Right ventricle myocardium inferior (tissue), 1 donor: ENCODE measurements at regions not wholly inside any gene's neighbourhood (a gene's known extent, or its start where the extent isn't known, plus 50 kb on each side); places are given as distances from the start of the nearest gene placed in this dataset.
A peak's percentile ranks its signal among the peaks of the same experiment; 100 is the strongest.
"Not testable (repeated sequence)": the region's sequence is repeated elsewhere in the genome, so short reads cannot be mapped to it uniquely, and the experiment has no call there.

ENCODE experiments used
- ATAC-seq: fragments of 200-7000 bp; cut with Tn5 transposase; one replicate; pipeline ENCODE4 v1.9.1; 2020; ENCODE audit warnings: mild to moderate bottlenecking, moderate library complexity
- DNase-seq: peaks from one replicate; pipeline ENCODE4 v3.0.0; 2021; ENCODE audit errors: missing footprints
- intact Hi-C: fragments of 100-400 bp; cut with DNase I; formaldehyde crosslinking; loops from one replicate; pipeline ENCODE4 v1.11.0; 2022
- donor health status: DM: no; HTN: yes; CAD: no; lungs with severe emphysema.

DNA sequence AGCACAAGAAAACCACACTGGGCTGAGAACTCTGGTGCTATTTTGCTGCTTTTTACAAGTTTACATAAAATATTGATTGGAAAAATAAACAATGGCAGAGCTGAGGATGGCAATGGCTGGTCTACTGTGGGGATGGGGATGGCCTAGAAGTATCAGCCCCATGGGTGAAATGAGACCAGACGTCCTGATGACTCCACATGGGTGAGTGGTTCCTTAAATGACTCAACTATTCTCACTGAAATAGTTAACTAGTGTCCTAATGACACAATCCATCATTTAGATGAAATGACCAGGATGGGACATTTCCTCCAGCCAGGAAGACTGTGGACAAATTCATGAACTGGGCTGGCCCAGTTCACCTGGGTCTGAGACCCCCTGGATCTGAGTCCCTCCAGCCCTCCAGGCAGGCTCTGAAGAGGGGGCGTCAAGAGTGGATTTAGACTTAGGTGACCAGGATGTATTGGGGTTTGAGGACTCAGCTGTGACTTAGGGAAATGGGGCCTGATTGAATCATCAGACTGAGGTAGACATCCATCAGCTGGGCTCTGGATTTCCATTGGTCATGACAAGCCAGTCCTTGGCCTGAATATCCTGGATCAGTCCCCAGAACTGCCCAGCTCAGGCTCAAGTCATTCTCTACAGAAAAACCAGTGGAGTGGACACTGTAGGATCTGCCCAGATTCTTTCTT is 98.2 kb upstream of the IGLL5 start:
- no peak for DNase-seq
- ATAC-seq = no peak
- intact Hi-C loops = no loop called here

DNA sequence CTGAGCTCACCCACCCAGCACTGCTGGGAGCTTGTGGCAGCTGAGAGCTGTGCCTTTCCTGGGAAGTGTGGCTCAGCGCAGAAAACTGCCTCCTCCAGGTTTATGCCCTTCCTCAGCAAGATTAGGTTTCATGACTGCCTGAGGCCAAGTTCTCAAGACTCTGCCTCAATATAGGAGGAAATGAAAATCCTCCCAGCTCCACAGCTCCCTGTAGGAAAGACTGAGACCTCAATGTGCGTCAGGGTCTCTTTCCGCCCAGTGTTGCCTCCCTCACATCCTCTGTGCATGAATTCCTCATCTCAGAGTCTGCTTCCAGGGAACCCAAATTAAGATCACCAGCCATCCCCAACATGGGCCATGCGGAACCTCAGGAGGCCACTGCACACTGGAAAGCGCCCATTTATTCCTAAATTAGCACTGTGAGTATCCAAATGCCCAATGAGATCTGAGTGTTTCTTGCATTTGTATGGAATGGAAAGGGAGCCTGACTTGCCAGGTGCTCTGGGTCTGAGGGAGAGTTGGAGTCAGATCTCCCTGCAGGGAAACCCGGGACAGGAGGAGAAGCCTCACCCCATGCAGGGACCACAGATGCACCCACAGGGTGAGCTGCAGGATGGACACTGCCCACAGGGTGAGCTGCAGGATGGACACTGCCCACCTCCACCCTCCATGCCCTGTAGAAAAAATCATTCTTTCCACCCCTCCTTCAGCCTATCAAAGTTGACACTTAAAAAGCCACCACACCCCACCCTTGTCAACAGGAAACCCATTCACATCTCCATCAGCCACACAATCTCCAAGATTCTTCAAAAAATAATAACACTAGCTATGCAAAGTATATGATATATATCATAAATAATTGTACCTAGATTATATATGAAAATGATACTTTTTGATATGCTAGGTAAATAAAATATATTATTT is 97.4 kb upstream of the IGLL5 start:
- intact Hi-C loops = no loop called here
- ATAC-seq = no peak
- DNase-seq = no peak

DNA sequence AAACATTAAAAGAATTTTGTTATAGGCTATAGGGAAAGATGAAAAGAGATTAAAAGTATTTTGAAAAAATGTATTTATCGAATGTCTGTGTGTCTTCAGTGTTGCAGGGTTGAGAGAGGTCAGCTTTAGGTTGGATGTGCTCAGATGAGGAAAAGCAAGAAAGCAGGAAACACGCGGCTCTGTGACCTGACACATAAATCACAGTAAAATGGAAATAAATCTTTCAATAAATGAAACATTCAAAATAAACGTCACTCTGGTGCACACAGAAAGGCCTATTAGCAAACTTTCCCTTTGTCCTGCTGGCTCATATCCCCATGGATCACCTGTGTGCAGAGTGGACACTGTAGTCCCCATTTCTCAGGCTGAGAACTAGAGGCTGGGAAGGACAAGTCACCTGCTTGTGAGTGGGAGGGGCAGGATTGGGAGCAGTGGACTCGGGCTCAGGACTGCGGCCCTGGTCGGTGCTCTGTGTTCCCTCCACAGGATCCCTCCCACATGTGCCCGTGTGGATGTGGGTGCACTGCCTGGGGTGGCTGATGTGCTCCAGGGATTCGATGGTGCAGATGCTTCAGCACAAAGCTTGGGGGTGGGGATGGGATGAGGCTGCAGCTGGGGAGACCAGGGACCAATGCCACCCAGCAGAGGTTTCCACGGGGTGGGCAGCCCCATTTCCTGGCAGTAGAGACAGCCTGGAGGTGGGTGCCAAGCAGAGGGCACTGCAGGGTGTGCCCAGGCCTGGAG is 96.0 kb upstream of the IGLL5 start:
- ATAC-seq = no peak
- intact Hi-C loops = no loop called here

DNA sequence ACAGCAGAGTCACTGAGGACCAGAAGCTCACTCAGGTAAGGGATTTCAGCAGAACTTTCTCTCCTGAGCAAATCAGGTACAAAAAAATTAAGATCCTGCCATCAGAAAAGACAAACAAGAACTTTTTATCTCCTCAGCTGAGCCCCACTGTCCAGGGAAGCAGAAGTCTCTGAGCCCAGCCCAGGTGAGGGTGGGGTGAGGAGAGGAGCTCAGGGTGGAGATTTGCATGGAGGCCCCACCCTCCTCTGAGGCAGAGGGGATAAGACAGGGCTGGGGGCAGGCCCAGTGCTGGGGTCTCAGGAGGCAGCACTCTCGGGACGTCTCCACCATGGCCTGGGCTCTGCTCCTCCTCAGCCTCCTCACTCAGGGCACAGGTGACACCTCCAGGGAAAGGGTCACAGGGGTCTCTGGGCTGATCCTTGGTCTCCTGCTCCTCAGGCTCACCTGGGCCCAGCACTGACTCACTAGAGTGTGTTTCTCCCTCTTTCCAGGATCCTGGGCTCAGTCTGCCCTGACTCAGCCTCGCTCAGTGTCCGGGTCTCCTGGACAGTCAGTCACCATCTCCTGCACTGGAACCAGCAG is 95.3 kb upstream of the IGLL5 start:
- DNase-seq, intact Hi-C loops, ATAC-seq: not testable (repeated sequence)

More for the DNA sequence above, 96.0 kb upstream of the IGLL5 start:
- DNase-seq = no peak

DNA sequence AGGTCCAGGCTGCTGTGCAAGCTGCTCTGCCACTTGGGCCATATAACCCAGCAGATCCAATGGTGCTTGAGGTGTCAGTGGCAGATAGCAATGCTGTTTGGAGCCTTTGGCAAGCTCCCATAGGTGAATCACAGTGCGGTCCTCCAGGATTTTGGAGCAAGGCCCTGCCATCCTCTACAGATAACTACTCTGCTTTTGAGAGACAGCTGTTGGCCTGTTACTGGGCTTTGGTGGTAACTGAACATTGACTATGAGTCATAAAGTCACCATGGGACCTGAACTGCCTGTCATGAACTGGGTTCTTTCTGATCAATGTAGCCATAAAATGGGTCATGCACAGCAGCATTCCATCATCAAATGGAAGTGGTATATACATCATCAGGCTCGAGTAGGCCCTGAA is 92.0 kb upstream of the IGLL5 start:
- ATAC-seq = not testable (repeated sequence)

DNA sequence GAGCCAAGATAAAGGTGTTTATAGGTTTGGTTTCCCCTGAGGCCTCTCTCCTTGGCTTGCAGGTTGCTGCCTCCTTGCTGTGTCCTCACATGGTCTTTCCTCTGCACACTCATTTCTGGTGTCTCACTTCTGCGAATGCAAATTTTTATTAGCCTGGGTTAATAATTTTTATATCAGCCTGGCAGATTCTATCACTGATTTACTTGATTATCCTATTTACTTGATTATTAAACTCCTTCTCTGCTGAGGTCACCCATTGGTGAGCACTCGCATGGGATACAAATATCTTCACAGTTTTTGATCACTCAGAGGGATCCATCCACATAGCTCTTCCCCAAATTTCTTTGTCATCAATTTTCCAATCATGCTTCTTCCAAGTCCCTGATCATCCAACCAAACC is 90.9 kb upstream of the IGLL5 start:
- no peak for DNase-seq
- ATAC-seq = no peak
- intact Hi-C loops = no loop called here

More for the DNA sequence above, 92.0 kb upstream of the IGLL5 start:
- intact Hi-C loops, DNase-seq: not testable (repeated sequence)

DNA sequence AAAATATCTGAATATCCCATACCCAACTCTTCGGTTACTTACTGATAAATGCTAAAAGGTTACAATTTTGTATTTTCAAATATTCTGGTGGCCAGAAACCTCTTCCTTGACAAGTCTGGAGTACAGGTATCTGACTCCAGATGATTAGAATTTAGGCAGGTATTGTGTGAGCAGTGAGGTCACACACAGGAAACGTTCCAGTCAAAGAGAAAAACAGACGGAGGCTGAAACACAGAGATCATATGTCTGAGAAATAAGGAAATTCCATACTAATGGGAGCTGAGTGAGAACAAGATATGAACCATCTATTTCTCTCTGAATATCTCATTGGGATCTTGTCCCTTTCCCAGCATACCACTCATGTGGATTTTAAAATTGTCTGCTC is 89.4 kb upstream of the IGLL5 start:
- no peak for ATAC-seq
- no peak for DNase-seq
- intact Hi-C loops = no loop called here

DNA sequence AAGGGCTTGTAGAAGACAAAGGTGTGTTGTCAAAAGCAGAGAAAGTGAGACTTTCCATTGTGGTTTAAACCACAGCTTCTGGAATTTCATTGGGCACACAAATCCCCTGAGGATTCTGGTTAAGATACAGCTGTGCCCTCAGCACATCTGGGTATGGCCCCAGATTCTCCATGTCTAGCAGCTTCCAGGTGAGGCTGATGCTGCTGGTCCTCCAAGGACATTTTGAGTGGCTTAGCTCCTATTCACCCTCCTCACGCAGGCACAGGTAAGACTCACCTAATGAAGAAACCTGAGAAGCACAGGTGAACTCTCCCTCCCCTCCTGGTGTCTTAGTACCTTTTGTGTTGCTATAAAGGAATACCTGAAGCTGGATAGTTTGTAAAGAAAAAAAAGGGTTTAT is 88.9 kb upstream of the IGLL5 start:
- ATAC-seq = no peak
- DNase-seq = no peak
- intact Hi-C loops = no loop called here

DNA sequence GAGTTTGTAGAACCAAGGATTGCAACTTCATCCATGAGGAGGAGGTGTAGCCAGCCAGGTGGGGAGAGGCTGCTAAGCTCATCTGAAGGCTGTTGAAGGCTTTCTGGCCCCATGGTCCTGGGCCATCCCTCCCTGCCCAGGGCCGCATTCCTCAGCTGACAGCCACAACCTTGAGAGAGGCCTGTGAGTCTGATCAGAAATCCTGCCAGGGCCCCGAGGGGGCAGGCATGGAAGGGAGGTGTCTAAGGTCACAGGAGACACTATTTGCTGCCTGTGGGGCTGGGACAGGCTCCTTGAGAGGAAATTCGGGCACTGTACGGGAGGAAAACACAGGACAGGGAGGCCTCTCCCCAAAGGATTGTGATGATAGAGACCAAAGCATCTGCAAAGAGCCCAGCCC is 88.1 kb upstream of the IGLL5 start:
- DNase-seq = no peak
- ATAC-seq = no peak
- intact Hi-C loops = no loop called here

DNA sequence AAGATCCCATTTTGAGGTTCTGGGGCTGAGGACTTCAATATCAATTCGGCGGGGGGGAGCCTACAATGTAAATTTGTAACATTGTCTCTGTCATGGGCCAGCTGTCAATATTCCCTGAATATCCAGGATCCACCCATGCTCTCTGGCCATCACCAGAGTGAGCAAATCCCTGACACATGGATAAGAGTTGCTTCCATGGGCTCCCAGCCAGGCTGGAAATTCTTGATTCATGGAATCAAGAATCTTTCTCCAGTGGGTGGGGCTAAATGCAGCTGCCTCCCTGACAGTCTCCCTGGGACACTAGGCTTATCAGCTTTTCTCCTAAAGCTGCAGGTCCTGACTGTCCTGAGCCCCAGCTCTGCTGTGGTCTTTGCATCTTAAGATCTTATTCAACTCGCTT is 86.9 kb upstream of the IGLL5 start:
- DNase-seq = no peak
- intact Hi-C loops = no loop called here
- ATAC-seq = no peak

DNA sequence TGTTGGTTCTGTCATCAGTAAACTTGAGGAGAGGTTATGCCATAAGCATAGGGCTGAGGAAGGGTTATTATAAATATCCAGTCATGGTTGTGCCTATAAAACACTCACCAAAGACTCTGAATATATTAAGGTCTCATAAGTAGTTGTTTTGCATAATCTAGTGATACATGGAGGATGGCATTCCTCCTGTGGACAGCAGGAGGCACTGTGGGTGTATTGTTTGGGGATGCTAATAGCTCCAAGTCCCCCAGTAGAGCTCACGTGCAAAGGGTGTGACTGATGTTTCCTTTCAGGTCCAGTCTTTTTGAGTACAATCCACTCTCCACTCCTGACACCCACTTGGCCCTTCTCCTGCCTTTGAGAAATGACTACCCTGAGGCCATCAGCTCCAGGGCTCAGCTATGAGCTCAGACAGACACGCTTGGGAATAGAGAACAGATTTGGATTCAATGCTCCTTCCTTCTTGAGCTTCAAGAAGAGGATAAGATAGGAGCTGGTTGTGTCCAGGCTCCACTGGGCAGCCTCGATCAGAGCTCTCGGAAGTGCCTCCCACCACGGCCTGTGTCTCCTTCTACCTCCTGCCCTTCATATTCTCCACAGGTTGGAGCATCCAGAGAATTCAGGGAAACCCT is 85.2 kb upstream of the IGLL5 start:
- ATAC-seq (no peak), DNase-seq (no peak)
- intact Hi-C loops = no loop called here

DNA sequence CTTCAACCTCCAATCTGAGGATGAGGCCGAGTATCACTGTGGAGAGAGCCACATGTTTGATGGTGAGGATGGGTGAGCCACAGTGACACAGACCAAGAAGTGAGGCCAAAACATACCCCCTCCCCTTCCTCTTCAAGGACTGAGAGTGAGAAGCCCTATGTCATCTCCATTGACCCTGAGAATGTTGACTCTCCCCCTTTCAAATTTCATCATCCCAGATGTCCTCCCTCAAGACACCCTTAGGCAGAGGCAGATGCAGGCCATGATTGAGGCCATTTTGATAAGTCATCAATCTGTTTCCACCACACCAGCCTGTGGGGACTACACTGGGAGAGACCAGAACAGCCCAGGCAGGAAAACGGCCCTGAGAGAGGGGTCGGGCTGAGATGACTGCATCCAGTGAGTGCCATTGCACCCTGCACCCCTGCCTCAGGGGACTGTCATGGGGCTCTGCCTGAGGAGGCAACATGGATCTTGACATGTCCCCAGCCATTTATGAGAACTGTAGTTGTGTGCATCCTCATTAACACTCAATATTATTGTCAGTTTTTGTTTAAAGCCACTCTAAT is 84.2 kb upstream of the IGLL5 start:
- intact Hi-C loops = no loop called here
- no peak for ATAC-seq
- no peak for DNase-seq

DNA sequence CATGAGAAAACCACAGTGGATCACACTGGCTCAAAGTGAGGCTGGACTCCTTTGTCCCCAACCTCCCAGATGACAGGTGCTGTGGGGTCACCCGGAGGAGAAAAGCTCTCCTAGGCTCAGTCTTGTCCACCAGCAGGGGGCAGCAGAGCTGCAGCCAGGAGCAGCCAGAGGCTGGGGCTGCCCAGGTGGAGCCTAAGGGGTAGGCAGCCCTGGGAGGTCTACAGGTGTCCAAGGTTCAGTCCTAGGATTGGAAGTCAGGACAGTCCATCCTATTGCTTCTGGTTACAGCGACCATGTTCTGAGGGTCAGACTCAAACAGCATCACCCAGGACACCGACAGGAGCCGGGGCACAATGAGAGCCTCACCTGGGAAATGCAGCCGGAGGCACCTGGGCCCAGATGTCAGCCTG is 77.6 kb upstream of the IGLL5 start:
- ATAC-seq = peak; percentile 52
- intact Hi-C loops = loop anchor here (1.0 to 2.0 kb wide), 2 partner anchors 75 to 146 kb away; no protein-coding TSS in a partner anchor
- DNase-seq = no peak

DNA sequence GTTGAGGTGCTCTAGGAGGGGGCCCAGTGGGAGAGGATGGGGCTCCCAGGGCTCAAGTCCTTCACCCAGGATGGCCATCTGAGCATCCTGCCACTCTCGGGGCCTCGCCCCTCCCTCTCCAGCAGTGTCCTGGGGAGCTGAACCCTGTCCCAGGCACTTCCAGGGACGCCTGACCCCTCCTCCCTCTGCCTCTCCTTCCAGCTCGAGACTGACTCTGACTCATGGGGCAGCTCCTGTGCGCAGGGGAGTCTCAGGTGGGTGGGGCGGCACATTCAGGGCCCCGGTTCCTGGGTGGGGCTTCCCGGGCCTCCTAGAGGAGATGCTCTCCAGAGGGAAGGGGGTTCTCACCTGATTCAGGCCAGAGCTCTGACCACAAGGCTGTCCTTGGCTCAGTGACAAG is 77.1 kb upstream of the IGLL5 start:
- no peak for ATAC-seq
- intact Hi-C loops = loop anchor here (1.0 to 2.0 kb wide), 2 partner anchors 74 to 146 kb away; no protein-coding TSS in a partner anchor
- DNase-seq = no peak

DNA sequence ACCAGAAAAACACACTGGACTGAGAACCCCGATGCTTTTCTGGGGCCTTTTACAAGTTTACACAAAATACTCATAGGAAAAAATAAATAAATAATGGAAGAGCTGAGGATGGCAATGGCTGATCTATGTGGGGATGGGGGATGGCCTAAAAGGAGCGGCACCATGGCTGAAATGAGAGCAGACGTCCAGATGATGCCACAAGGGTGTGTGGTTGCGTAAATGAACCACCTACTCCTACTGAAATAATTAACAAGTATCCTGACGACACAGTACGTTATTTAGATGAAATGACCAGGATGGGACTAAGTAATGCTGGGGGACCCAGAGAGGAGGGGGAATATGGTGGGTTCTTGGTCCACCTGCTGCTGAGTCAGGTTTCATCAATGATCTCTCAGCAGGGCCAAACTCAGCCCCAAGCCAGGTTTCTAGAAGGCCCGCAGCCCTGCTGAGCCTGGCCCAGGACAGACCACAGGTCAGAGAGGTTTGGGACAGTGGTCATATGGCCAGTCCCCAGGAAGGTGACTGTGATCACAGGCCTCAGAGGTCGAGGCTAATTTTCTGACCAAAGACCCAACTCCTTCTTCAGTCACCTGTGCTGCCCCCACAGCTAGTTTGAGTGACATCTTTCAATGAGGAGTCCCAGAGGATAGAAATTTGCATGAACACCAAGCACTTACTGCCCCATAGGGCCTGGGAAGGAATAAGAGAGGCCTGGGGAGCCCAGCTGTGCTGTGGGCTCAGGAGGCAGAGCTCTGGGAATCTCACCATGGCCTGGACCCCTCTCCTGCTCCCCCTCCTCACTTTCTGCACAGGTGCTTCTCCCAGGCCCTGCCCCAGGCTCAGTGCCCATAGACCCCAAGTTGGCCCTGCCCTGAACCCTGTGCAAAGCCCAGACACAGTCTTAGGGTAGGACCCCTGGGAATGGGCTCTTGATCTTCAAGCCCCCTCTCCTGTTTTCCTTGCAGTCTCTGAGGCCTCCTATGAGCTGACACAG is 76.3 kb upstream of the IGLL5 start:
- intact Hi-C loops = loop anchor here (2.0 kb wide), 1 partner anchor 73 kb away; no protein-coding TSS in a partner anchor

DNA sequence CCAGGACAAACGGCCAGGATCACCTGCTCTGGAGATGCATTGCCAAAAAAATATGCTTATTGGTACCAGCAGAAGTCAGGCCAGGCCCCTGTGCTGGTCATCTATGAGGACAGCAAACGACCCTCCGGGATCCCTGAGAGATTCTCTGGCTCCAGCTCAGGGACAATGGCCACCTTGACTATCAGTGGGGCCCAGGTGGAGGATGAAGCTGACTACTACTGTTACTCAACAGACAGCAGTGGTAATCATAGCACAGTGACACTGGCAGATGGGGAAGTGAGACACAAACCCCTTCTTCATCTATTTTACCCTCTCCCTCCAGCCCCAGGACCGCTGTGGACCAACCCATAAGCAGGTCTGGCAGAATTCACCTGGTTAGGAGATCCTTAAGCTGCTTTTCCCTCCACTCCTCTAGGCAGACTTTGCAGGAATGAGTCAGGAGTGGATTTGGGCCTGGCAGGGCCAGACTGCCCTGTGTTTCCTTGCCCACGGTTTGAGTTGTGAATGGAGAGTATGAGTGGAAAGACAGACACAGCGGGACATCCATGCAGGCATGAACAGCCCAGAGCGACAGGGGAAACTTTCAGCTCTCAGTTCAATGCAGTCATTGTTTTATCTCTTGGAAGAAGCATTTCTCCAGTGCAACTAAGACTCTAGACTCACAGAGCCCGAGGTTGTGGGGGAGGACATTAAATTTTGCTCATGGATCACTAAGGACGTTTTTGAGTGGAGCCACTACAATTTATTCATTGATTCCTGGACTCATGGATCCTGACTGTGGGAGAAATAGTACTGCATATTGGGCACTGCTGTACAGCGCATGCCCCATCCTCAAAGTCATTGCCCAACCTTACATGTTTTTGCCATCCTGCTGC is 75.3 kb upstream of the IGLL5 start:
- ATAC-seq (no peak), DNase-seq (no peak)
- intact Hi-C loops = no loop called here

More for the DNA sequence above, 76.3 kb upstream of the IGLL5 start:
- DNase-seq = no peak
- ATAC-seq = no peak
